Neuronal stem cell (in vitro differentiated cells): ENCODE measurements at regions not wholly inside any gene's neighbourhood (a gene's known extent, or its start where the extent isn't known, plus 50 kb on each side); places are given as distances from the start of the nearest gene placed in this dataset.

Experiments used
- DNase-seq: peaks from one replicate; pipeline ENCODE4 v3.0.0-alpha.2; 2013; ENCODE audit warnings: low spot score
- H2AFZ ChIP-seq: one replicate; pipeline ENCODE4 v1.6.1; 2013; ENCODE audit warnings: mild to moderate bottlenecking, low read length, inconsistent platforms
- H2AK5ac ChIP-seq: 2 replicates; pipeline ENCODE4 v1.6.1; 2013; ENCODE audit warnings: low read depth, mild to moderate bottlenecking, inconsistent platforms, low read length, moderate library complexity, mixed read lengths
- H2BK120ac ChIP-seq: 2 replicates; pipeline ENCODE4 v1.6.1; 2013; ENCODE audit warnings: low read depth, mild to moderate bottlenecking, inconsistent platforms, low read length, moderate library complexity, mixed read lengths
- H2BK12ac ChIP-seq: one replicate; pipeline ENCODE4 v1.6.1; 2013; ENCODE audit warnings: low read length, inconsistent platforms
- H2BK15ac ChIP-seq: 2 replicates; pipeline ENCODE4 v1.6.1; 2013; ENCODE audit warnings: mild to moderate bottlenecking, low read length, inconsistent platforms, mixed read lengths
- H2BK5ac ChIP-seq: one replicate; pipeline ENCODE4 v1.6.1; 2013; ENCODE audit warnings: inconsistent platforms, mild to moderate bottlenecking, low read length, moderate library complexity
- H3K14ac ChIP-seq: one replicate; pipeline ENCODE4 v1.6.1; 2013; ENCODE audit warnings: low read length, inconsistent platforms
- H3K18ac ChIP-seq: 2 replicates; pipeline ENCODE4 v1.6.1; 2013; ENCODE audit warnings: low read length, inconsistent platforms
- H3K23ac ChIP-seq: 2 replicates; pipeline ENCODE4 v1.6.1; 2013; ENCODE audit warnings: low read depth, mild to moderate bottlenecking, mixed read lengths, low read length, inconsistent platforms; ENCODE audit not compliant: poor library complexity
- H3K27ac ChIP-seq: replicated peaks from 3 replicates; pipeline ENCODE4 v1.5.1; 2013; ENCODE audit warnings: low read length, inconsistent platforms
- H3K27me3 ChIP-seq, 3 experiments: 2 replicates each; pipeline ENCODE4 v1.6.1; 2013; ENCODE audit warnings: low read length in 3 of 3, mild to moderate bottlenecking in 2 of 3, inconsistent platforms in 1 of 3, low read depth in 1 of 3, mixed read lengths in 1 of 3, moderate library complexity in 1 of 3; ENCODE audit not compliant: control insufficient read depth in 3 of 3, insufficient read depth in 3 of 3
- H3K36me3 ChIP-seq, 2 donors: replicated peaks in 1 of 2; 2 replicates each; pipeline ENCODE4 v1.6.1; 2013; ENCODE audit warnings: low read length in 2 of 2; ENCODE audit not compliant: control insufficient read depth in 2 of 2, insufficient read depth in 2 of 2
- H3K4ac ChIP-seq: 2 replicates; pipeline ENCODE4 v1.6.1; 2013; ENCODE audit warnings: inconsistent platforms, mild to moderate bottlenecking, low read length, moderate library complexity
- H3K4me1 ChIP-seq, 2 donors: 1 replicate in 1 of 2; 2 replicates in 1 of 2; pipeline ENCODE4 v1.6.1; 2013; ENCODE audit warnings: low read length in 2 of 2, low read depth in 1 of 2; ENCODE audit not compliant: control insufficient read depth in 2 of 2, insufficient read depth in 1 of 2
- H3K4me2 ChIP-seq: one replicate; pipeline ENCODE4 v1.6.1; 2013; ENCODE audit warnings: mild to moderate bottlenecking, low read length, inconsistent platforms; ENCODE audit not compliant: insufficient read depth, poor library complexity, severe bottlenecking
- H3K4me3 ChIP-seq, 2 donors: 2 replicates each; pipeline ENCODE4 v1.5.1; 2013; ENCODE audit warnings: low read length in 2 of 2, mild to moderate bottlenecking in 2 of 2, inconsistent platforms in 1 of 2, moderate library complexity in 1 of 2
- H3K79me1 ChIP-seq: one replicate; pipeline ENCODE4 v1.6.1; 2013; ENCODE audit warnings: low read depth, mild to moderate bottlenecking, inconsistent platforms, low read length, moderate library complexity
- H3K9ac ChIP-seq: one replicate; pipeline ENCODE4 v1.6.1; 2013; ENCODE audit warnings: mild to moderate bottlenecking, low read depth, low read length, inconsistent platforms; ENCODE audit not compliant: poor library complexity
- H3K9me3 ChIP-seq, 2 donors: replicated peaks in 1 of 2; 2 replicates each; pipeline versions ENCODE3 to v1.6.1; 2013; ENCODE audit warnings: low read length in 2 of 2, mild to moderate bottlenecking in 2 of 2, inconsistent platforms in 1 of 2, low read depth in 1 of 2, mixed read lengths in 1 of 2, moderate library complexity in 1 of 2; ENCODE audit not compliant: control insufficient read depth in 2 of 2, insufficient read depth in 1 of 2
- H4K8ac ChIP-seq: one replicate; pipeline ENCODE4 v1.6.1; 2013; ENCODE audit warnings: low read depth, mild to moderate bottlenecking, inconsistent platforms, low read length, moderate library complexity
- H4K91ac ChIP-seq: one replicate; pipeline ENCODE4 v1.6.1; 2013; ENCODE audit warnings: low read length, low read depth, mild to moderate bottlenecking, inconsistent platforms; ENCODE audit not compliant: poor library complexity
- WGBS, 2 donors: extraction: QIAGEN DNeasy Blood & Tissue Kit; methylation state at CpG; one replicate each; pipeline ENCODE4 v1.1.7; 2013; ENCODE audit warnings: missing lambda C conversion rate in 2 of 2, mixed read lengths in 1 of 2; ENCODE audit not compliant: insufficient read length in 2 of 2, insufficient replicate concordance in 1 of 2; ENCODE audit errors: extremely low coverage in 2 of 2; 5-methylcytosine and 5-hydroxymethylcytosine counted together

GRCh38 chr10:131653554-131654470 is 247.0 kb upstream of the PPP2R2D start:
- peak overlapping the region; percentile 33 for H2BK12ac ChIP-seq
- H3K27me3 ChIP-seq: peaks cover 0 to 6% (median 0%) of the 10 kb centered on the region in 3 experiments
- H3K4me1 ChIP-seq: peaks cover 5 to 16% of the 10 kb centered on the region in 2 donors
- peak overlapping the region; percentile 85 for H3K18ac ChIP-seq
- peak overlapping the region; percentile 91 for H2AK5ac ChIP-seq
- WGBS, 2 donors: no CpG with 5 or more reads among the region's 13 CpGs
- peak overlapping the region; percentile 40 for H2BK5ac ChIP-seq
- peak overlapping the region; percentile 89 for H3K14ac ChIP-seq
- H3K4ac ChIP-seq: no peak overlapping the region
- H3K27ac ChIP-seq: no peak overlapping the region
- H3K9me3 ChIP-seq: peaks cover 0 to 2% of the 10 kb centered on the region in 2 donors
- H2AFZ ChIP-seq: no peak overlapping the region
- peak overlapping the region in 1 of 2 donors; percentile 65 for H3K4me3 ChIP-seq
- peak overlapping the region; percentile 76 for H4K91ac ChIP-seq
- H4K8ac ChIP-seq: peak overlapping the region; percentile 52
- H3K23ac ChIP-seq: peak overlapping the region; percentile 60
- H3K4me2 ChIP-seq: no peak overlapping the region
- H3K79me1 ChIP-seq: no peaks in the 10 kb centered on the region
- no peaks in the 10 kb centered on the region for H3K36me3 ChIP-seq
- DNase-seq: no peak
- peak overlapping the region; percentile 67 for H2BK15ac ChIP-seq
- peak overlapping the region; percentile 32 for H2BK120ac ChIP-seq
- peak overlapping the region; percentile 60 for H3K9ac ChIP-seq

- H3K14ac ChIP-seq: no peak overlapping the region
- H3K9me3 ChIP-seq: peaks cover 0 to 2% of the 10 kb centered on the region in 2 donors
- no peak overlapping the region for H3K27ac ChIP-seq
- H3K18ac ChIP-seq: peak overlapping the region; percentile 85
- H4K91ac ChIP-seq: no peak overlapping the region
- H3K4me2 ChIP-seq: no peak overlapping the region
- H3K23ac ChIP-seq: peak overlapping the region; percentile 38
- no peaks in the 10 kb centered on the region for H3K79me1 ChIP-seq
- peak overlapping the region; percentile 40 for H2BK5ac ChIP-seq
- no peaks in the 10 kb centered on the region for H3K36me3 ChIP-seq
- H2BK12ac ChIP-seq: peak overlapping the region; percentile 33
- no peak for DNase-seq
- H2BK120ac ChIP-seq: peak overlapping the region; percentile 4
- H3K9ac ChIP-seq: peak overlapping the region; percentile 60
- no CpG with 5 or more reads among the region's 21 CpGs for WGBS, 2 donors
- peaks cover 0 to 6% (median 0%) of the 10 kb centered on the region in 3 experiments for H3K27me3 ChIP-seq
- no peak overlapping the region for H3K4ac ChIP-seq
- no peak overlapping the region for H3K4me3 ChIP-seq
- H2AK5ac ChIP-seq: peak overlapping the region; percentile 91
- H4K8ac ChIP-seq: no peak overlapping the region
- no peak overlapping the region for H2AFZ ChIP-seq
- peaks cover 5 to 16% of the 10 kb centered on the region in 2 donors for H3K4me1 ChIP-seq
- peak overlapping the region; percentile 67 for H2BK15ac ChIP-seq
Observed at GRCh38 chr10:131654471-131655087, 246.2 kb upstream of the PPP2R2D start.

DNA sequence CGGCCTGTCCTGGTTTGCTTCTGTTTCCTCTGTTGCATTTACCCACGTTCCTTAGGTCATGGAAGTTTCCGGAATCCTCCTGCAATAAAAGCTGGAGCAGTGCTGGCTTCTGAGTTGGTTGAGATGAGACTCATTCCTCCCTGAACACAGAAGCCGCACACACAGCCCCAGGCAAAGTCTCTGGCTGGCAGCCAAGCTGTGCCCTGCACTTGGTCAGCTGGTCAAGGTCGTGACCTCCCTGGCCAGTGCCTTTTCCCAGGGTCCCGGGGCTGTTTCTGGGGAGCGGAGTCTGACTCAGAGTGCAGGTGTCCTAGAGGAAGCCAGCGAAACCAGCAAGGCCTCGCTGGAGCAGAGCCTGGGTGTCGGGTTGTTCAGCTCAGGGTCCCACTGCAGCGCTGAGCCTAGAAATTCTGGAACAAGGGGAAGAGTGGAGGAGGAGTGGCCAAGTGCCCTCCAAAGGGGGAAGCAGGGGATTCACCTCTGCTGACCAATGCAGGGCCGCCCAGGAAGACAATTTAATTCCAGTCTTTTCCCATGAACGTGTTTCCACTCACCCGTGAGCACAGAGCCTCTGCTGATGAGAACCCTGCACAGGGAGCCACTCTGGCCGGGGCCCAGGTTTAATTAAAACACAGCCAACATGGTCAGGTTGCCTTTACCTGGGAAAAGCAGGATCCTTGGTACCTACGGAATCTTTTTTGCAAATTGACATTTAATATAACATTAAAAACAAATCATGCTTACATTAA is 245.5 kb upstream of the PPP2R2D start:
- Histone ChIP-seq H2BK120ac (peak overlapping the region; percentile 4), H3K4me3 (no peak overlapping the region), H3K79me1 (no peaks in the 10 kb centered on the region), H3K27me3 (peaks cover 0 to 6% (median 0%) of the 10 kb centered on the region in 3 experiments), H2BK5ac (peak overlapping the region; percentile 10), H3K18ac (peak overlapping the region; percentile 22), H3K4ac (no peak overlapping the region), H3K9me3 (peaks cover 0 to 3% of the 10 kb centered on the region in 2 donors), H3K4me1 (peaks cover 5 to 16% of the 10 kb centered on the region in 2 donors), H4K8ac (no peak overlapping the region), H2BK12ac (no peak overlapping the region), H3K27ac (no peak overlapping the region), H2BK15ac (no peak overlapping the region), H2AFZ (no peak overlapping the region), H3K23ac (no peak overlapping the region), H3K4me2 (no peak overlapping the region), H3K14ac (no peak overlapping the region), H3K9ac (no peak overlapping the region), H3K36me3 (no peaks in the 10 kb centered on the region), H4K91ac (no peak overlapping the region), H2AK5ac (peak overlapping the region; percentile 91)
- no CpG with 5 or more reads among the region's 16 CpGs for WGBS, 2 donors
- no peak for DNase-seq
